Skeletal muscle tissue (tissue), 3 donors: ENCODE measurements at regions not wholly inside any gene's neighbourhood (a gene's known extent, or its start where the extent isn't known, plus 50 kb on each side); places are given as distances from the start of the nearest gene placed in this dataset.

Experiments used
- H3K27ac ChIP-seq: one replicate; pipeline ENCODE4 v1.7.0; 2013; ENCODE audit warnings: mild to moderate bottlenecking, low read depth, low read length, inconsistent platforms
- H3K27me3 ChIP-seq, 3 donors: one replicate each; pipeline ENCODE4 v1.7.0; 2013; ENCODE audit warnings: low read length in 3 of 3; ENCODE audit not compliant: control insufficient read depth in 3 of 3, insufficient read depth in 3 of 3
- H3K36me3 ChIP-seq, 3 donors: one replicate each; pipeline ENCODE4 v1.7.0; 2013; ENCODE audit warnings: low read length in 3 of 3; ENCODE audit not compliant: control insufficient read depth in 3 of 3, insufficient read depth in 3 of 3
- H3K4me1 ChIP-seq, 3 donors: one replicate each; pipeline ENCODE4 v1.7.0; 2013; ENCODE audit warnings: low read length in 3 of 3, mild to moderate bottlenecking in 3 of 3; ENCODE audit not compliant: control insufficient read depth in 3 of 3, insufficient read depth in 3 of 3
- H3K4me3 ChIP-seq, 3 donors: one replicate each; pipeline ENCODE4 v1.7.0; 2013; ENCODE audit warnings: low read length in 3 of 3
- H3K9ac ChIP-seq, 3 donors: one replicate each; pipeline ENCODE4 v1.7.0; 2013; ENCODE audit warnings: low read length in 3 of 3, mild to moderate bottlenecking in 3 of 3, moderate library complexity in 2 of 3, low read depth in 1 of 3
- H3K9me3 ChIP-seq, 3 donors: one replicate each; pipeline ENCODE4 v1.7.0; 2013; ENCODE audit warnings: low read length in 3 of 3; ENCODE audit not compliant: control insufficient read depth in 3 of 3
- donor health status: Osteomylitis.

GRCh38 chr4:65217179-65217578 lies 453.1 kb downstream of the EPHA5 start:
- Histone ChIP-seq H3K9me3 (peaks cover 0 to 3% (median 0%) of the 10 kb centered on the region in 3 donors), H3K4me3 (no peak overlapping the region), H3K36me3 (no peaks in the 10 kb centered on the region), H3K9ac (no peak overlapping the region), H3K27ac (no peak overlapping the region), H3K4me1 (no peaks in the 10 kb centered on the region), H3K27me3 (no peaks in the 10 kb centered on the region)

- Histone ChIP-seq H3K27ac (no peak overlapping the region), H3K9me3 (no peaks in the 10 kb centered on the region), H3K4me1 (no peaks in the 10 kb centered on the region), H3K9ac (no peak overlapping the region), H3K4me3 (no peak overlapping the region), H3K27me3 (no peaks in the 10 kb centered on the region), H3K36me3 (no peaks in the 10 kb centered on the region)
Measured at GRCh38 chr4:65202853-65203236, 467.4 kb downstream of the EPHA5 start.

GRCh38 chr4:65202165-65202852 lies 468.0 kb downstream of the EPHA5 start:
- Histone ChIP-seq H3K4me3 (no peak overlapping the region), H3K4me1 (no peaks in the 10 kb centered on the region), H3K36me3 (no peaks in the 10 kb centered on the region), H3K9me3 (no peaks in the 10 kb centered on the region), H3K27me3 (no peaks in the 10 kb centered on the region), H3K27ac (no peak overlapping the region), H3K9ac (no peak overlapping the region)

- Histone ChIP-seq H3K4me1 (no peaks in the 10 kb centered on the region), H3K27ac (no peak overlapping the region), H3K9ac (no peak overlapping the region), H3K4me3 (no peak overlapping the region), H3K9me3 (no peaks in the 10 kb centered on the region), H3K36me3 (no peaks in the 10 kb centered on the region), H3K27me3 (no peaks in the 10 kb centered on the region)
Measured at GRCh38 chr4:65195666-65196065, 474.6 kb downstream of the EPHA5 start.

GRCh38 chr4:65195002-65195401 lies 475.3 kb downstream of the EPHA5 start:
- H3K27me3 ChIP-seq: no peaks in the 10 kb centered on the region
- no peaks in the 10 kb centered on the region for H3K36me3 ChIP-seq
- no peak overlapping the region for H3K4me3 ChIP-seq
- H3K9me3 ChIP-seq: no peaks in the 10 kb centered on the region
- H3K9ac ChIP-seq: no peak overlapping the region
- no peaks in the 10 kb centered on the region for H3K4me1 ChIP-seq
- H3K27ac ChIP-seq: no peak overlapping the region

- H3K9me3 ChIP-seq: no peaks in the 10 kb centered on the region
- H3K4me1 ChIP-seq: no peaks in the 10 kb centered on the region
- H3K36me3 ChIP-seq: no peaks in the 10 kb centered on the region
- no peaks in the 10 kb centered on the region for H3K27me3 ChIP-seq
- H3K9ac ChIP-seq: no peak overlapping the region
- no peak overlapping the region for H3K4me3 ChIP-seq
- H3K27ac ChIP-seq: no peak overlapping the region
Measured at GRCh38 chr4:65193985-65194384, 476.3 kb downstream of the EPHA5 start.

GRCh38 chr4:65190780-65191179 lies 479.5 kb downstream of the EPHA5 start:
- Histone ChIP-seq H3K9me3 (no peaks in the 10 kb centered on the region), H3K4me1 (no peaks in the 10 kb centered on the region), H3K9ac (no peak overlapping the region), H3K4me3 (no peak overlapping the region), H3K27ac (no peak overlapping the region), H3K36me3 (no peaks in the 10 kb centered on the region), H3K27me3 (no peaks in the 10 kb centered on the region)

- H3K36me3 ChIP-seq: no peaks in the 10 kb centered on the region
- H3K9ac ChIP-seq: no peak overlapping the region
- no peaks in the 10 kb centered on the region for H3K27me3 ChIP-seq
- no peaks in the 10 kb centered on the region for H3K9me3 ChIP-seq
- H3K4me1 ChIP-seq: no peaks in the 10 kb centered on the region
- no peak overlapping the region for H3K4me3 ChIP-seq
- H3K27ac ChIP-seq: no peak overlapping the region
Measured at GRCh38 chr4:65175585-65175984, 494.7 kb downstream of the EPHA5 start.

GRCh38 chr4:65170768-65171514 lies 499.3 kb downstream of the EPHA5 start:
- Histone ChIP-seq H3K27ac (no peak overlapping the region), H3K4me1 (no peaks in the 10 kb centered on the region), H3K36me3 (no peaks in the 10 kb centered on the region), H3K9me3 (no peaks in the 10 kb centered on the region), H3K4me3 (no peak overlapping the region), H3K9ac (no peak overlapping the region), H3K27me3 (no peaks in the 10 kb centered on the region)

GRCh38 chr4:65167719-65168118 lies 502.6 kb downstream of the EPHA5 start:
- Histone ChIP-seq H3K4me3 (no peak overlapping the region), H3K4me1 (no peaks in the 10 kb centered on the region), H3K9me3 (no peaks in the 10 kb centered on the region), H3K27me3 (no peaks in the 10 kb centered on the region), H3K27ac (no peak overlapping the region), H3K9ac (no peak overlapping the region), H3K36me3 (no peaks in the 10 kb centered on the region)
